ENCODE measurements at regions not wholly inside any gene's neighbourhood (a gene's known extent, or its start where the extent isn't known, plus 50 kb on each side); places are given as distances from the start of the nearest gene placed in this dataset.
"Not testable (repeated sequence)": the region's sequence is repeated elsewhere in the genome, so short reads cannot be mapped to it uniquely, and the experiment has no call there.

DNA sequence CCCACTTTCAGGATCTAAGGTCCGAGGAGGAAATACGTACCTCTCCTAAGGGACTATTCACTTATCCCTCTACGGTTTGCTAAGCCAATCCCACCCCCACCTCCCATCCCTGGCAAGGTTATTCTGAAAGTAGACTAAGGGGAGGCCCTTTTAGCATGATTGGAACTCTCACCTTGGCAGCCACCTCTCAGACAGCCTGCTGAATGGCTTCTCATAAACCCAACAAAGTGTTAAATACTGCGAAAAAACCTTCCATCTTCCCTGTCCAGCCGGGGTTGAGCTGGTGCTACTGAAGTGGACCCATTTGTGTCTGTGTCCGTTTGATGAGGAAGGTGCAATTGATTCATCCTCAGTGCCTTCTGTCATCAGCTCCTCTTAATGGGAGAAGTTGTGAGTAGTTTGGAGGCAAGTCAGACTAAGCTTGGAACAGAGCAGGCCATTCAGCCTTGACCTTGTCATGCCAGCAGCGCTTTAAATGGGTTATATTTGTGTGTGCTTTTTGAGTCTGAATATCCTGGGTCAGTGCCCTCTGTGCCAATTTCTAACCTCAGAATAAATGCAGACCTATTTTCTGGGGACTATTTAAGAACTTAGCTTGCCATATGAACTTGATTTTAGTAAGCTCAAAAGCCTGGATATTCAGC lies 476.3 kb upstream of the ZNF608 start:
- DNase-seq: no peak

GRCh38 chr5:125225424-125225823 lies 479.0 kb upstream of the ZNF608 start:
- DNase-seq: no peak

DNA sequence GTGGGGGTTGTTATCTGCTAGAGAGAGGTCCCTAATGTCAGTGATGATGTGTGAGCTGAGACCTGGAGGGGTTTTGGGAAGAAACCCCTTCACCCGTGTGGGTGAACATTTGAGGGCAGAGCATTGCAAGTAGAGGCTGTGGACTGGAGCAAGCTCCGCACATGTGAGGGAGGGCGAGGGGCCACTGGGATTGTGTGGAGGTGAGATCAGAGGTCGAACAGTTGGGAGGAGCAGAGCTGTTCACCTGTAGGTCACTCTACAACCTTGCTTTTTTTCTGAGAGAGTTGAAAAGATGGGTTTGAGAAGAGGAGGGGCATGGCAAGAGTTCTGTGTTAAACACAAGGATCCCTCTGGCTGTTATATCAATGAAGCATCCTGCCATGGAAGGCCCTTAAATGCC lies 480.4 kb upstream of the ZNF608 start:
- no peak for DNase-seq

GRCh38 chr5:125227333-125228095 lies 481.1 kb upstream of the ZNF608 start:
- DNase-seq: no peak

- DNase-seq: no peak
These were observed 482.1 kb upstream of the ZNF608 start for GRCh38 chr5:125228363-125229070.

DNA sequence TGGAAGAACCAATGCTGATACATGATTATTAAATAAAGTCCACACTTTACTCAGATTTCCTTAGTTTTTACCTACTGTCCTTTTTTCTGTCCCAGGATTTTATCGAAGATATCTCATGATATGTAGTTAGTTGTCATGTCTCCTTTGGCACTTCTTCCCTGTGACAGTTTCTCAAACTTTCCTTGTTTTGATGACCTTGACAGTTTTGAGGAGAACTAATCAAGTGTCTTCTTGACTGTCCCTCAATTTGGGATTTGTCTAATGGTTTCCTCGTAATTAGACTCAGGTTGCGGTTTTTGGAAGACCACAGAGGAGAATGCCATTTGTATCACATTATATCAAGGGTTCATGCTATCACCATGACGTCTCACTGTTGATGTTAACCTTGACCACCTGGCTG lies 483.1 kb upstream of the ZNF608 start:
- DNase-seq: no peak

GRCh38 chr5:125232779-125233230 lies 486.4 kb upstream of the ZNF608 start:
- DNase-seq: no peak

GRCh38 chr5:125233944-125234343 lies 487.5 kb upstream of the ZNF608 start:
- DNase-seq: no peak

GRCh38 chr5:125236007-125236406 lies 489.6 kb upstream of the ZNF608 start:
- no peak for DNase-seq

DNA sequence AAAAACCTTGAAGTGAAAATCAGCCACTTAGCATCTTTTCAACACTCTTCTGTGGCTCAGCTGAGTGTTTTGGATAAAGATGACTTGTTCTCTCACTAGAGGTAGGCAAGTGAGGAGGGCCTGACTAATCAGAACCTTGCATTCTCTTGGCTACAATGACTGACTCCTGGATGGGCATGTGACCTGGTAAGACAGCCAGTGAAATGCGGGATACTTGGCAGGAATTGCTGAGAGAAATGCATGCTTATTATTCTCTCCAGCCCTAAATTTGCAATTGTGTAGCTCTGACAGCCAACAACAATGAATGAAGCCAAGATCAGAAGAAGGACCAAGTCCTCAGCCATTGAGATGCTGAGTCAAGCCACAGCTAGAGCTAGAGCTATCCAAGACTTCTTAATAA lies 490.5 kb upstream of the ZNF608 start:
- DNase-seq: no peak

- no peak for DNase-seq
These were observed 498.1 kb upstream of the ZNF608 start for GRCh38 chr5:125244531-125244930.

DNA sequence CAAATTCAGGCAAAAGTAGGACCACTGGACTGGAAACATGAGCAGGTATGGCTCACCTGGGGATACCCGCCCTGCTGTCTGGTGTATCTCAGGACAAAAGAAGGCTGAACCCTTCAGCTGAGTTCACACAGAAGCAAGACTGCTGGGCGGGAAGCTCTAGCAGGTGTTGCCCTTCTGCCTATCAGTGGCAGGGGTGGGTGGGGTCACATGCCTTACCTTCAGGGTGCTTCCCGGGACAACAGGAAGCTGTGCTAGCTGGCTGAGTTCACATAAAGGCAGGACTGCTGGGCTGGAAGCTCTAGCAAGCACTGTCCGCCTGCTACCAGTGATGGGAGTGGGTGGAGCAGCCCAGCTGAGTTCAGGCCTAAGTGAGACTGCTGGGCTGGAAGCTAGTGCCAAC lies 498.8 kb upstream of the ZNF608 start:
- DNase-seq: no peak

DNA sequence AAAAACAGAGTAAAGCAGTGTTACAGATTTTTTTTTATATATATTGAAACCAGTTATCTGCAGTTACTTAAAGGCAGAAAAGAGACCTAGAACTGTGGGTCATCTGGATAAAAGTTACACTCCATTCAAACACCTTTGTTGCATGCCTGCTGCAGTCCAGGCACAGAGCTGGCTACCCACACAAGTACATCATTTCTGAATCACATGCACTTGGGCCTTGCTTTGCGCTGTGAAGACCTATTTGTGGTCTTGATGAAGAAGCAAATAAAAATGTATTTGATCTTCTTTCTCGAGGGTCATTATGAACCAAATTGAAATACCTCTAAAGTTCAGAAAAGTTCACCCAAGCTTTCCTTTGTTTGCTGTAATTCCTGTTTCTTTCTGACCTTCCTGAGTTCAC lies 503.0 kb upstream of the ZNF608 start:
- no peak for DNase-seq

- no peak for DNase-seq
These were observed 505.3 kb upstream of the ZNF608 start for GRCh38 chr5:125251703-125252102.

- not testable (repeated sequence) for DNase-seq
These were observed 507.2 kb upstream of the ZNF608 start for GRCh38 chr5:125253634-125254033.

DNA sequence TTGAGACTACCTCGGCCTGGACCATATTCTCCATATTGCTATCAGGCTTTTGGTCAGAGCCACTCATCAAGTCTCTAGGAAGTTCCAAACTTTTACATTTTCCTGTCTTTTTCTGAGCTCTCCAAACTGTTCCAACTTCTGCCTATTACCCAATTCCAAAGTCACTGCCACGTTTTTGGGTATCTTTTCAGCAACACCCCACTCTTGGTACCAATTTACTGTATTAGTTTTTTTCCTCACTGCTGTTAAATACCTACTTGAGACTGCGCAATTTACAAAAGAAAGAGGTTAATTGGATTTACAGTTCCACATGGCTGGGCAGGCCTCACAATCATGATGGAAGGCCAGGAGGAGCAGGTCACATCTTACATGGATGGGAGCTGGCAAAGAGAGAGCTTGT lies 507.8 kb upstream of the ZNF608 start:
- no peak for DNase-seq

- DNase-seq: no peak
These were observed 509.9 kb upstream of the ZNF608 start for GRCh38 chr5:125256296-125256695.

DNA sequence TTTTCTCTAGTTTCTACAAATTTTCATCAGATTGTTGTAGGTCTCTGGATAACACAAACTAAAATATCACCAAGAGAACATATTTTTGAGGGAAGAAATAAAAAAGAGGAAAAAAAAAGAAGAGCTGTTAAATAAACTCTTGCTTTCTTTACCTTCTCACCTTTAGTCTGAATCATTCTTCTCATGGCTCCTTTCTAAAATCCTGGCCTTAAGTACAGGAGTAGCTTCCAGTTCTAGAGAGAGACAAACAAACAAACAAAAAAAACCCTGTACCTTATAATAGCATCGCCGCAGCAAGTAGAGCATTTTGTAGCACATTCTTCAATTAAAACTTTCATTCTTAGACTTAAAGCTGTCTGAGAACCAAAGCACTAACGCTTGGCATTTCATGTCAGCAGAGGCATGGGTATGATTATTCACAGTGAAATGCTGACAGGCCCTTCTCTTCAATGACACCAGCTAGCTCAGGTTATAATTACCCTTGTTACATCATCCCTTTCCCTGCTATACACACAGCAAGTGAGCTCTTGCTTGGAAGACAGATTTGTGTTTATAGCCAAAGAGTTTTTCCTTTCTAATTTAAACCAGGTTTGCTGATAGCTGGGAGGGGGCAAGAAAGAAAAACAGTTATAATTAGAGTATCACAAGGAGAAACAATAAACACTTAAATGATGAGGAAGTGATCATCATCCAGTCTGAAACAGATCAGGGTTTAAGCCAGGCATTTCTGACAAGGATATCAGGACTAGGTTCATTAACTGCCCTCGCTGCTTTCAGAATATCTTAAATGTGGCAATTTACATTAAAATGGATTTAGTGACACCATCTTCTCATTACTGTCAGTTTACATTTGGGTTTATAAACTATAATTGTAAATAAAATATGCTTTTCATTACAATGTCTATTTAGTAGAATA lies 510.9 kb upstream of the ZNF608 start:
- DNase-seq: no peak

GRCh38 chr5:125257997-125258396 lies 511.6 kb upstream of the ZNF608 start:
- DNase-seq: no peak

GRCh38 chr5:125258615-125259014 lies 512.2 kb upstream of the ZNF608 start:
- no peak for DNase-seq

DNA sequence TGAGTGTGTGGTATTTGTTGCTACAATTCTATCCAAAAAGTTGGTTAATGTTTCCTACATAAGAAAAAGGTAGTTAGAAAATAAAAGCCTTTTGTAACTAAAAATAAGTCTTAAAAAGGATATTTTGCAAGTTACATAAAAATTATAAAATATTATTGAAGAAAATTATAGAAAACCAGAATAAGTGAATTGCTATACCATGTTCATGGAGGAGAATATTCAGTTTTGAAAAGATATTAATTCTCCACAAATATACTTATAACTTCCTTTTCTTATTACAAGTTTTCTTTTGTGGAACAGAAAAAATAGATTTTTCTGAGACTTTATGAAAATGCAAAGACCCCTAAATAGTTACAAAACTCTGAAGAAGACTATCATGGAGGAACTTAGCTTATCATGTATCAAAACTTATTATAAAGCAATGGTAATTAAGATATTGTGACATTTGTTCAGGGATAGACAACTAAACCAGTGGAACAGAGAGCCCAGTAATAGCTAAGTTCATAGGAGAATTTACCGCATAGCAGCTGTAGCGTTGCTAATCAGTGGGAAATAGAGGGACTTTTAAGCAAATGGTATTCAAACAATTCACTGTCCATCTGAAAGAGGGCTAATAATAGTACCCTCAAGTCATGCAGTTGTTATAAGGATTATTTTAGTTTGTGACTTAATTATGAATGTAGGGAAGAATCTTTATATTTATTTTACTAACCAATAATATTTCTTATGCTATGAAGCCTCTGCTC lies 515.2 kb upstream of the ZNF608 start:
- no peak for DNase-seq

DNA sequence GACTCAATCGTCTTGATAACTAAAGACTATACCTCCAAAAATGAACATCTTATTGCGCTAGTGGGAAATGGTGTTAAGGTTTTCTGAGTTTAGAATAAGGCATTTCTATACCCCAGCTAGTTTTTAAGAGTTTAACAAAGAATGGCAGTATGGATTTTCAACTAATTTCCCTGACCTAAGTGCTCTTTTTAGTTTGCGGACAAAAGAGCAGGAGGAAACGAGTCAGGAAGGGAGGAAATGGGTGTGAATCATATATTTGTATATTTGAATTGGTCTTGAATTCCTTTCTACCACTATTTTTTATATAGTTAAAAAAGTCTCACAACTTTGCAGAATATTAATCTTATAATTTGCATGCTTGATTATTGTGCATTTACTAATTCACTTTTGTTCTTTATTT lies 516.3 kb upstream of the ZNF608 start:
- no peak for DNase-seq
